ENCODE measurements at regions not wholly inside any gene's neighbourhood (a gene's known extent, or its start where the extent isn't known, plus 50 kb on each side); places are given as distances from the start of the nearest gene placed in this dataset.

GRCh38 chr10:128622706-128623105 lies 496.5 kb upstream of the MKI67 start:
- ChIA-PET CTCF (no interaction called here), POLR2A (no interaction called here)
- no peak overlapping the region for H3K4me3 ChIP-seq (ENCODE audit: low read depth, low read length)
- no peak for DNase-seq (ENCODE audit: low read depth, low spot score)
- TF ChIP-seq CTCF (IDR thresholded peaks at IDR 0.05; ENCODE audit: insufficient read depth, low read length, missing control alignments), result no peak

GRCh38 chr10:128623776-128624175 lies 497.6 kb upstream of the MKI67 start:
- no peak for TF ChIP-seq CTCF (IDR thresholded peaks at IDR 0.05; ENCODE audit: insufficient read depth, low read length, missing control alignments)
- POLR2A ChIA-PET, result no interaction called here
- no peak for DNase-seq (ENCODE audit: low read depth, low spot score)
- CTCF ChIA-PET, result no interaction called here
- H3K4me3 ChIP-seq (ENCODE audit: low read depth, low read length), result no peak overlapping the region

GRCh38 chr10:128624656-128625530 lies 498.7 kb upstream of the MKI67 start:
- no peak overlapping the region for H3K4me3 ChIP-seq (ENCODE audit: low read depth, low read length)
- no peak for DNase-seq (ENCODE audit: low read depth, low spot score)
- no peak for TF ChIP-seq CTCF (IDR thresholded peaks at IDR 0.05; ENCODE audit: insufficient read depth, low read length, missing control alignments)
- POLR2A ChIA-PET, result no interaction called here
- CTCF ChIA-PET, result no interaction called here

GRCh38 chr10:128625926-128626325 lies 499.7 kb upstream of the MKI67 start:
- DNase-seq (ENCODE audit: low read depth, low spot score), result no peak
- ChIA-PET POLR2A (no interaction called here), CTCF (no interaction called here)
- H3K4me3 ChIP-seq (ENCODE audit: low read depth, low read length), result no peak overlapping the region
- no peak for TF ChIP-seq CTCF (IDR thresholded peaks at IDR 0.05; ENCODE audit: insufficient read depth, low read length, missing control alignments)

GRCh38 chr10:128626397-128627000 lies 500.3 kb upstream of the MKI67 start:
- POLR2A ChIA-PET, result no interaction called here

More at GRCh38 chr10:128626397-128627000, 500.3 kb upstream of the MKI67 start:
- H3K4me3 ChIP-seq (ENCODE audit: low read depth, low read length), result no peak overlapping the region
- CTCF ChIA-PET, result no interaction called here
- DNase-seq (ENCODE audit: low read depth, low spot score), result no peak
- no peak for TF ChIP-seq CTCF (IDR thresholded peaks at IDR 0.05; ENCODE audit: insufficient read depth, low read length, missing control alignments)
